ENCODE measurements at regions not wholly inside any gene's neighbourhood (a gene's known extent, or its start where the extent isn't known, plus 50 kb on each side); places are given as distances from the start of the nearest gene placed in this dataset.

GRCh38 chr13:33639626-33640080 is 178.3 kb upstream of the RFC3 start:
- Histone ChIP-seq H3K27ac (peak overlapping the region in 6 of 10 donors; percentile 11 to 64 (median 32)), H3K4me1 (peaks cover 5 to 53% (median 36%) of the 10 kb centered on the region in 9 donors), H3K4me3 (no peak overlapping the region), H3K36me3 (no peaks in the 10 kb centered on the region), H3K9me3 (no peaks in the 10 kb centered on the region), H3K27me3 (no peaks in the 10 kb centered on the region)
- whole genome bisulfite sequencing, 2 donors: 95 to 96% methylated on average over 4 of the region's 4 CpGs
- no peak for TF ChIP-seq CTCF (IDR thresholded peaks at IDR 0.05)
- ATAC-seq (no peak), DNase-seq (no peak)
- intact Hi-C loops (cut with DNase I): loop anchor here in 1 of 10 donors (5.0 kb wide), 1 partner anchor 38 kb away; no protein-coding TSS in a partner anchor

- H3K9me3 ChIP-seq: no peaks in the 10 kb centered on the region
- H3K36me3 ChIP-seq: no peaks in the 10 kb centered on the region
- H3K4me3 ChIP-seq: no peak overlapping the region
- DNase-seq (no peak), ATAC-seq (no peak)
- intact Hi-C loops (cut with DNase I): loop anchor here in 1 of 10 donors (5.0 kb wide), 1 partner anchor 36 kb away; no protein-coding TSS in a partner anchor
- H3K4me1 ChIP-seq: peaks cover 5 to 60% (median 46%) of the 10 kb centered on the region in 9 donors
- H3K27ac ChIP-seq: peak overlapping the region in 5 of 10 donors; percentile 43 to 72 (median 63)
- no peak for TF ChIP-seq CTCF (IDR thresholded peaks at IDR 0.05)
- H3K27me3 ChIP-seq: no peaks in the 10 kb centered on the region
Observed at GRCh38 chr13:33640832-33641231, 177.1 kb upstream of the RFC3 start.

- Histone ChIP-seq H3K4me3 (no peak overlapping the region), H3K4me1 (peaks cover 5 to 61% (median 46%) of the 10 kb centered on the region in 9 donors), H3K9me3 (no peaks in the 10 kb centered on the region), H3K27me3 (no peaks in the 10 kb centered on the region), H3K36me3 (no peaks in the 10 kb centered on the region), H3K27ac (peak overlapping the region in 9 of 10 donors; percentile 40 to 76 (median 63))
- ATAC-seq (peak; percentile 72 to 82 (median 78)), DNase-seq (peak in 1 of 2 donors; percentile 56)
- TF ChIP-seq CTCF (IDR thresholded peaks at IDR 0.05): no peak
- intact Hi-C loops (cut with DNase I): loop anchor here in 2 of 10 donors (2.0 to 5.0 kb wide), 2 partner anchors 35 to 36 kb away; no protein-coding TSS in a partner anchor
- 40 to 61% methylated on average over 7 of the region's 7 CpGs for WGBS, 2 donors
Observed at GRCh38 chr13:33642374-33643065, 175.4 kb upstream of the RFC3 start.

GRCh38 chr13:33644581-33645543 is 173.1 kb upstream of the RFC3 start:
- H3K4me3 ChIP-seq: no peak overlapping the region
- ATAC-seq: peak in 7 of 8 donors; percentile 14 to 66 (median 48)
- no peak for TF ChIP-seq CTCF (IDR thresholded peaks at IDR 0.05)
- DNase-seq: peak in 1 of 2 donors; percentile 54
- intact Hi-C loops (cut with DNase I): loop anchor here in 1 of 10 donors (5.0 kb wide), 1 partner anchor 32 kb away; no protein-coding TSS in a partner anchor
- 57 to 59% methylated on average over 8 of the region's 8 CpGs for WGBS, 2 donors
- H3K9me3 ChIP-seq: no peaks in the 10 kb centered on the region
- peak overlapping the region; percentile 10 to 82 (median 64) for H3K27ac ChIP-seq
- peaks cover 5 to 61% (median 43%) of the 10 kb centered on the region in 9 donors for H3K4me1 ChIP-seq
- H3K27me3 ChIP-seq: no peaks in the 10 kb centered on the region
- no peaks in the 10 kb centered on the region for H3K36me3 ChIP-seq
